ENCODE measurements at regions not wholly inside any gene's neighbourhood (a gene's known extent, or its start where the extent isn't known, plus 50 kb on each side); places are given as distances from the start of the nearest gene placed in this dataset.

DNA sequence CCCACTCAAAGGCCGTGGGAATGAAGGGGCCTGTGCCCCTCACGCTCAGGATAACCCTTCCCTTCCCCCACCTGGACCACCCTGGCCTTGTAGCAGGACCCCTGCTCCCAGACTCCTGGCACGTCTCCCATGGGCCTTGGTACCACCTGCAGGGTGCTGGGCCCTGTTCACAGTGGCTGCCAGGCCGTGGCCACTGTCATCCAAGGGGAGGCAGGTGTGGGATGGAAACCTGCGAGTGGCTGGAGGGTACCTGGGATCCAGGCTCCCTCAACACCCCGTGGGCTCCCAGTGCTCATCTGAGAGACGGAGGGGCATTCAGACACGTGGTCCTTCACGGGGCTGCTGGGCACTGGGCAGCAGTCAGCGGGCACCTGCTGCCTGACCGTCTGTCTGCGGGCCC lies 75.6 kb upstream of the CIBAR2 start:
- DNase-seq (ENCODE audit: low spot score) = no peak

DNA sequence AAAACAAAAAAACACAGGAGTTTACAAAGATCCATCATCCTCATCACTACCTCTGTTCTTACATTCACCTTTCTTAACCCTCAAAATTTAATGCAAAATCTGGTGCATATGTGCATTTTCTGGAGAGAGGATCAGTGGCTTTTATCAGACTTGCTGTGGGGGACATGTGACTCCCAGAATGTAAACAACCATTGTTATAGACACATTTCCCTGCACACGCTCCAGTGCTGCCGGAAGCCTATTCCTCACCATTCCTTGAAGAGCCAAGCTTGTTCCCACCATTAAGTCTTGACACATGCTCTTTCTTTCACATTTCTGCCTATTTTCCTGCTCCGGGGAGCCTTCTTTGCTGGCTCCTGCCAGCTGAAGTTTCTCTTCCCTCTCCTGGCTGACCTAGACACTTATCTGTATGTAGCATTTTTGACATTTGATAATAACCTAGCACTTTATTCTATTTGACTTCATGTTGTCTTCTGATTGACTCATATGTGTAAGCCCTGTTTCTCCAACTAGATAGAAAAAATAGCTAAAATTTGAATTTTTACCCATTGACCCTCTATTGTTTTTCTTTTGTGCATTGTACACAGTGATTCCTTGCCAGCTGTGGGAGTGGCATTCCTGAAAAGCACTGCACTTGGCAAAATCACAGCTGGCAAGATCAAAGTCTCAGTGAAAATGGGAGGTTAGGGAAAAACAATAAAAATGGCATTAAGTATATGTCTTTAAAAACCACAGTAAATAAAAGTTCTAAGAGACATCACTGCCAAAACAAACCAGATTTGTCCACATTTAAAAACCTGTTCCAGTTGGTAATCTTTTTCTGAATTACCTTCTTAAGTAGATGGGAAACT lies 76.8 kb upstream of the CIBAR2 start:
- DNase-seq (ENCODE audit: low spot score) = no peak

DNA sequence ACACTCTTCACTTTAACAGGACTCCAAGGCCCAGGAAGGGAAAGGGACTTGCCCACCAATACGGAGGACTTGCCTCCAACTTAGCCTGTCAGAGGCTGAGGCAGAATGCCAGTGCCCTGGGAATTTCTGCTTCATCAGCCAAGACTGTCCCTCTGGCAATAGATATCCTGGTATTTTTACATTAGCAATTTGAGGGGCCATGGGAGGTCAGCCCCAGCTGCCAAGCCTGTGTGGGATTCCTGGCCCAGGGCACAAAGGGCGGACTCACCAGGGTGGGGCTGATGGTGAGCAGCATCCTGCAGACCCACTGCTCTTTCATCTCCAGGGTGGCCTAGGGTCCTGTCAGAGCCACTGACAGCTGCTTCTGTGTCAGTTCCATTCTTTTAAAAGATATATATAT lies 78.3 kb upstream of the CIBAR2 start:
- no peak for DNase-seq (ENCODE audit: low spot score)

DNA sequence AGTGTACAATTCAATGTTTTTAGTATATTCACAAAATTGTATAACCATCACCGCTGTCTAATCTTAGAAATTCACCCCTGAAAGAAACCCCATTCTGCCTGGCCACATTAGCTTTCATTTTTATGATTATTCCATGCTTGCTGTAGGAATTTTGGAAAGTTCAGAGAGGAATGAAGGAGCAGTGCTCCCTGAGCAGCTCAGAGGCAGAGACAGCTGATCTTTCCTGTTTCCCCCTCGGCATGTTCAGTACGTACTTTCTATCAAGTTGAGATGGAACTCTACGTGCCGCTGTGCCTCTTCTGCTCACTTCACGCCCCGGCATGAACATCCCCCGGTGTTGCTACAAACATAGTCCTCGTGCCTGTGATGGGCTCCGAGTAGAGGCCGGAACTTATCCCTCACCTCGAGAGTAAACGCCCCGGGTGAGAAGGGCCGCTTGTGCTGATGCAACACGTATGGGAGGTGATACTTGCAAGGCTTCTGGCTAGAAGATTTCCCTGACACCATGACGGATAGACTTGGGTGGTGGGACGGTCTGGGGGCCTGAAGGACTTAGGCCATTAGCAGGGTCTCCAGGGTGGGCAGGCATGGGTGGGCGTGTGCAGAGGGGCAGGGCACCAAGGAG lies 79.2 kb upstream of the CIBAR2 start:
- DNase-seq (ENCODE audit: low spot score) = no peak

DNA sequence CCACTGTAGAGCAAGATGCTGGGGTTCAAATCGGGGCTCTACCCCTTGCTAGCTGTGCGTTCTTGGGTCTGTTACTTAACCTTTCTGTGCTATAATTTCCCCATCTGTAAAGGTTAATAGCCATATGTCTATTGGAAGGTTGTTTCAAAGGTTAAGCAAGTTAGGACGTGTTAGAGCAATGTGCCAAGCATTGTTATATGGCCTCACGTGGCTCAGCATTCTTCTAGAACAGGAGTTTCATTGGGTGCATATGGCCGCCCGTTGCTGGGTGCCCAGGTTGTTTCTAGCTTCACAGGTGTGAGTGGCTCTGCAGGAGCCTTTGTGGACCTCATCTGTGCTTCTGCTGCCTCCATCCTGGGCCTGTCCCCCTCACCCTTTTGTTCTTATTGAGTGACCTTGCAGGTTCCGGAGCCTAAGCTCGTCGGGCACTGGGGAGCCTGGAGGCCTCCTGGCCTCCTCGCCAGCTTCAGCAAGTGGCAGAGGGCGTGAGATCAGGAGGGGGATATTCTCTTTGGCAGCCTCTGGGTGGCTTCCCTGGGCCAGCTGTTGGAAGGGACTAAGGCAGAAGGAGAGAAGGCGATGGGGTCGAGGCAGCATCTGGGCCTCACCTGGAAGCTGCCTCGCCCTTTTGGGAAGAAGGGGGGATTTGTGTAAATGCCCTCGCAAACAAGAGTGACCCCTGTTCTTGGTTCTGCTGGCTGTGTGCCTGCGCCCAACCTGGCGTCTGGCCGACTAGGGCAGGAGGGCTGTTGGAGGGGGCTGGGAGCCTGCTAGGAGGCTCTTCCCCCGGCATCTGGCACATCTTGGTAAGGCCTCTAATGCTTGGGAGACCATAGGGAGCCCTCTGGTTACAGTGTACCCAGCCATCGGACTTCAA lies 80.2 kb upstream of the CIBAR2 start:
- DNase-seq (ENCODE audit: low spot score) = no peak

DNA sequence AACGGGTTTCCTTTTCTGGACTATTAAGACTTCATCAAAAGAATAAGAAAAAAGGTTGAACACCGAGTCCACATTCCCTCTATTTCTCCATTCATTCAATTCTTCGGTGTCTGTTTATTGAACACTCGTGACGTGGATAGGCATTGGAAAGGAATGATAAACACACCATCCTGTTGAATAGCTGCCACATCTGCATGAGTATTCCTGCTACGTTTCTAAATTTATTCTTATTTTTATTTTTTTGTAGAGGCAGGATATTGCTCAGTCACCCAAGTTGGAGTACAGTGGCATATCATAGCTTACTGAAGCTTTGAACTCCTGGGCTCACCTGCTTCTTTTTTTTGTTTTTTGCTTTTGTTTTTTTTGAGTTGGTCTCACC lies 80.8 kb upstream of the CIBAR2 start:
- DNase-seq (ENCODE audit: low spot score) = no peak

DNA sequence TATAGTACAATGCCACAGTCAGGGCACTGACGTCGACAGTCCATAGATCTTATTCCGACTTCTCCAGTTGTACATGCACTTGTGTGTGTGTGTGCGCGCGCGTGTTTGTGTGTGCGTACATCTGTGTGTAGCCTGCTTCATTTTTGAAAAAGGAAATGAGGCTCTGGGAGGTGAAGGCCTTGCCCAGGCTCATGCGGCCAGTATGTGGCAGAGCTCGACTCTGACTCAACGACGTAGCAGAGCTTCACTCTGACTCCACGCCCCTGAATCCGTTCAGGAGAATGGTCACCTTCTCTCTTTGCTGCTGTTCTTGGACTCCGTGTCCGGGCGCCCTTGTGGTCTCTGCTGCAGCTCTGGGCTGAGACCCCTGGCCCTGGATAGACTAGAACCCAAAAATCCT lies 81.6 kb upstream of the CIBAR2 start:
- no peak for DNase-seq (ENCODE audit: low spot score)

DNA sequence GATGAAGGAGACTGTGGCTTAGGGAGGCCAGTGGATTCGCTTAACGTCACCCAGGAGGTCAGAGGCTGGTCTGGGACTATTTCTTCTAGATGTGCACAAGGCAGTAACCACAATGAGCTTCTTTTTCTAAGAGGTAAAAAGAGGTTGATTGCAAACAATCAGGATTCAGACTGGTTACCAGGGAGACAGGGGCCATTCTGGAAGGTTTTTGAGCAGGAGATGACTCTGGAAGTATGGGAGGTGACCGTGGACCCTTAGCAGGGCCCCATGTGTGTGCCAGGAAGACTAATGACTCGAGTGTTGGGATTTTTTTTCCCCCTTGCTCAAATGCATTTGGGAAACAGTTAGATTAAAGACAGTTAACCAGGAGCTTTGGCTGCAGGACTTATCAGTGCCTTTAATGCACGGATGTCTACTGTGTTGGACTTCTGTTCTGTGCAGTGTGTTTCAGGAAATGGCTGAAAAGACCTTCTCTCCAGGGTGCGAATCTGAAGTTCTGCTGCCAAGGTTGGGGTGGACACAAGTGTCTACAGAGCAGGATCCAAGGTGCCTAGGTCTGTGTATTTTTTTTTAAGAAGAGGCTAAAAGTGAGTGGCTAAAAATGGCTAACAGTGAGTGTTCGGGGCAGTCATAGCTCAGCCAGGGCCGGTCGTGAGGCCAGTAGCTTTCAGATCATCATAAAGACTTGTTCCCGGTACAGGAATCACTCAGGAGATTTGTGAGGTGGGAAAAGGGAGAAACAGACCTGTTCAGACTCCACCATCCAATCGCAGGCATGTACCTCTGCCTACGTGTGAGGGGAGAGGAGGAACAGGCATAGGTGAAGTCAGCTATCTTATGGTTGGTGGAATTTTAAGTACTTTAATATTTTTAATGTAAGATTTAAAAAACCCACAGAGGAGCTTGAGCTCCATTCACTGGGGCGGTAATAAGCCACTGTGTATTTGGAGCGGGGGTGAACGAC lies 82.3 kb upstream of the CIBAR2 start:
- DNase-seq (ENCODE audit: low spot score) = no peak

DNA sequence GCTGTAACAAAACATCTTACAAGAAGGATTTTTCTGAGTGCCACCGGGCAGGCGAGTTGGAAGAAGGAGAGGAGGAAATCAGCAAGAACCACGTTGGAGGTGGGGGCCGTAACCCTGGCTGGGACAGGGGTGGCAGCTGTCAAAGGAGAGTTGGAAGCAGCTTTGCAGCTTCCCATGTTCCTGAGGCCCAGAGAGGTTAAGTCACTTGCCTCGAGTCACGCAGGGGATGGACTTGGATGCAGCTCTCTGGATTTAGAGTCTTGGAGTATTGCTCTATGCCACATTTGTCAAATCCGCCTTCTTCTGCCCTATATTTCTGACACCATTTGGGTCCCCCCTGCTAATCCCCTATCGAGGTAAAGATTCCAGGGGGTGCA lies 83.0 kb upstream of the CIBAR2 start:
- no peak for DNase-seq (ENCODE audit: low spot score)

DNA sequence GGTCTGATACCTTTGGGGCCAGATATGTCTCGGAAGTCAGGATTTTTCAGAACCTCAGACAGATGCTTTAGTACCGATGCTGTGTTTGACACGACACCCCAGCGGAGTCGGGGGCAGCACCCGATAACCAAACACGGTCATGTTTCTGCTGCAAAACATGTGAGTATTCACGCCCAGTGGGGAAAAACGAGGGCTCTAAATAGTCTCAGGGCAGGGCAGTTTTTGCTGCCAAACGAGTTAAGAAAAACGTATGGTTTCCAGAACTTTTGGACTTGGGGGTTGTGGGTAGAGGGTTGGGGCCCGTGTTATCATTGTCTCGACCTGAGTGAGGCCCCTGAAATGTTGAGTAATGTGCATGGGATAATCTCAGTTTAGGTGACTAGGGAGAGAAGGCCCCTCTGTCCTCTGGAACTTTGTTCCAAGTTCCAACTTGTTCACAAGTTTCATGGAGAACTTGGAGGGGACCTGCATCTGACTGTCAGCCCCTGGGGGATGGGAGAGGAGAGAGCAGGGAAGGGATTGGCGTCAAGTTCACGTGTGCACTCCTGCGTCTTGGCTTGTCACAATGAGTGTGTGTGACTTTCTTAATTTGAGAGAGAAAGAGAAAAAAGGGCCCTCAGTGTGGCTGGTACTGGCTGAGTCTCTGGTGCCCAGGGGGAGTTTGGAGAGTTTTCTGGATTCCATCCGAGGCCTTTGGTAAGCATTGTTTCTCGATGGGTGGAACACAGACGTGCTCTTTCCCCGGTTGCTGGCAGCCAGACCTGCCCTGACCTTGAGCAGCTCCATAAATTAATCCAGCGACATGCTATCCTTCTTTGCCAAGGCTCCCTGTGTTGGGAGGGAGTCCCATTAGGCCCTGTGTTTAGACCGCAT lies 83.9 kb upstream of the CIBAR2 start:
- no peak for DNase-seq (ENCODE audit: low spot score)

DNA sequence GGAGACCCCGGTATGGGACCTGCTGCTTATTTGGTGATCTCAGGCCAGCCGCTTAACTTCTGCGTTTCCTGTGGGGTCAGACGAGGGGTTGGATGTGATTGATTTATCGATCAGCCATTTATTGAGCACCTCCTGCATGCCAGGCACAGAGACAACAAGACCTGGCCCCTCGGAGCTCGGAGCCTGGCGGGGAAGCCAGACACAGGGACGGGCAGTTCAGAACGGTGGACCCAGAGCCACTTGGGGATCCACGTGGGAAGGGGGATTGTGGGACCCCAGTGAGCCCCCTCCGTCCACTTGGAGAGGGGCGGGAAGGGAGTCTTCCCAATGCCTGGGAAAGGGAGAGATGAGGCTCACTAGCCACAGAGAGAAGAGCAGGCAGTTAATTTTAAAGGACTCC lies 84.7 kb upstream of the CIBAR2 start:
- no peak for DNase-seq (ENCODE audit: low spot score)

DNA sequence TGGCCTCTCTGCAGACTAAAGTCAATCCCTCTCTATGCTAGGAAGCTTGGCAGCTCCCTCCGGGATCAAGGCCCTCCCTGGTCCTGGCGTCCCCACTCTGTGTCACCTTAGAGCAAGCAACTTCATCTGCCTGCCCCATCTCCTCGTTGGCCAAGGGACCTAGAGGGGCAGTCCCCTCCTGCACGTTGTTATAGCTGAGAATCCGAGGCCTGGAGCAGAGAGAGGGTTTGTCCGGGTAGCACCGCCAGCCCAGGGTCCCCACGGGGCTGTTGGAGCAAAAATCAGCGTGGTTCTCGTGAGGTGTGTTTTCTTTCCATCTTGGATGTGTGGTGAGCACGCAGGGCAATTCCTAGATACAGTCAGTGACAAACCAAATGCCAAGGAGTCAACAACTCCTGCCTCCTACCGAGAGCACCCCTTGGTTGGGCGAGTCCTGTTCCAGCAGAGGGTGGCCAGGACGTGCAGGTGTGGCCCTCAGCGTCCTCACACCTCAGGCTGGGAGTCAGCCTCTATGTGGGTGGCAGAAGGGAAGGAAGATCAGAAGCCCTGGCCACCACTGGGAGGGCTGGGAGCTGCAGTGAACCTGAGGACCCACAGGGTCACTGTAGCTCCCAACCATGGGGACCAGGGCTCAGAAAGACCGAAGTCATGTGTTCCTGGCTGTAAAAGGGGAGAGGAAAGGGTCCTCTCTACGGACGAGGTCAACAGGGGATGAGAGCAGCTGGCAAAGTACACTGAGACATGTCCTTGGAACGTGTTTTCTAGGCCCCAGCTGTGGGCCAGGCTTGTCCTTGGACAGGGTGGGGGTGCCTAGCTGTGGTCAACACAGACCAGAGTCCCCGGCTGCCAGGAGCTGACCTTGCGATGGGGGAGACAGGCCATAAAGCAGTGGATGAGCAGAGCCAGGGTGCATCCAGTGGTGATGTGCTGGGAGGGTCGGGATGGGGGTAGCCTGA lies 85.6 kb upstream of the CIBAR2 start:
- no peak for DNase-seq (ENCODE audit: low spot score)

DNA sequence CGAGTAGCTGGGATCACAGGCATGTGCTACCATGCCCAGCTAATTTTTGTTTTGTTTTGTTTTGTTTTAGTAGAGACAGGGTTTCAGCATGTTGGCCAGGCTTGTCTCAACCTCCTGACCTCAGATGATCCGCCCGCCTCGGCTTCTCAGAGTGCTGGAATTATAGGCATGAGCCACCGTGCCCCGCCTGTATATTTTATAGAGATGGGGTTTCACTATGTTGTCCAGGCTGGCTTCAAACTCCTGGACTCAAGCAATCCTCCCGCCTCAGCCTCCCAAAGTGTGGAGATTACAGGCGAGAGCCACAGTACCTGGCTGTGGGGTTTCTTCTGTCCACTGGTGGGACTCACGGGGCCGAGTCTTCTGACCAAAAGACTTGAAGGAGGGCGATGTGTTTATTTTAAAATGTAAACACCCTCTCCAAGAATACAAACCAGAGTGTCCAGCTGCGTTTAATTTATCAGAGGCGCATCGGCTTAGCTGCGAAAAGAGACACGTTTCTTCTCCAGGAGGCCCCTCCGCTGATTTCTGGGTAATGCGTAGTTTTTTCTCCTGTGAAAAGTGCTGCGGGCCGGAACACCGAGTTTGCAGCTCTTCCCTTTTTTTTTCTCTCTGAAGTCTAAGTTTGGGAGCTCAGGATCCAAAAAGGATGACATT lies 86.9 kb upstream of the CIBAR2 start:
- DNase-seq (ENCODE audit: low spot score) = no peak

DNA sequence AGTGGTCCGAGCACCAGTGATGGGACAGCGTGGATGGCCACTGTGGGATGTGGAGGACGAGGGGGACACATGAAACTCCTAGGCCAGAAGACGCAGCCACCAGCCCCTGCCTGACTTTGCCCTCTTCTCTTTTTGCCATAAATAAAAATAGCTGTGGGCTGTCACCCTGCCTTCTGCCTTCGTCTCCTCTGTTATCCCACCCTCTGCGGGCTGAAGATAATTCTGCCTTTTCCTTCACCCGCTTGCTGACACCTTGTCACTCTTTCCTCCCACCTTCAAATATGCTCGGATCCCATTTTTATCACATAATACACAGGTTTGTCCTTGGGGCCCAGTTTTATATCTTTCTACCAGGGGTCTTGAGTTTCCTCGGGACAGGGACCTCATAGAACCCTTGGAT lies 87.6 kb upstream of the CIBAR2 start:
- DNase-seq (ENCODE audit: low spot score) = no peak

DNA sequence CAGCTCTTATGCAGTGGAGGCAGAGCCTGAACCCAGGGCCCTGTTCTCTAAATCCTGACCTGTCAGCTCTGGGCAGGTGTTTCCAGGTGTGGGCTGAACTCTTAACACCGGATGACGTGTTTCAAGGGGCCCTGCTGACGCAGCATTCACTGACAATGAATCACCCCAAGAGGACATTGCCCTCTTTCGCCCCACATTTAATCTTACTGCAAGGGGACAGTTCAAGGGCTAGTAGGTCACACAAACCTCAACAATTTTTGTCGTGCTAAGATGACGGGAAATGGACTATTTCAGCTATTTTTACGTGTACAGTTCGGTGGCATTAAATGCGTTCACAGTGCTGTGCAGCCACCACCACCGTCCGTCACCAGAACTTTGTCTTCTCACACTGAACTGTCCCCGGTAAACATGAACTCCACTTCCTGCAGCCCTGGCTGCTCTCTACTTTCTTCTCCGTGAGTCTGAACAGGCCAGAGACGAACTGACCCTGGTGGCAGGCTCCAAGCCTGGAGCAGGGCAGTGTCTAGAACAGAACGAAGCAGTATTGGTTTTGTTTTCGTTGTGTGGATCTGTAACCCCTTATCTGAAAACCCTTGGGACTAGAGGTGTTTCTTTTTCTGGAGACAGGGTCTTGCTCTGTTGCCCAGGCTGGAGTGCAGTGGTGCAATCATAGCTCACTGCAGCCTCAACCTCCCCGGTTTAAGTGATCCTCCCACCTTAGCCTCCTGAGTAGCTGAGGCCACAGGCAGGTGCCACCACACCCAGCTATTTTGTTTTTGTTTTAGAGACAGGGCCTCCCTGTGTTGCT lies 88.4 kb upstream of the CIBAR2 start:
- no peak for DNase-seq (ENCODE audit: low spot score)

DNA sequence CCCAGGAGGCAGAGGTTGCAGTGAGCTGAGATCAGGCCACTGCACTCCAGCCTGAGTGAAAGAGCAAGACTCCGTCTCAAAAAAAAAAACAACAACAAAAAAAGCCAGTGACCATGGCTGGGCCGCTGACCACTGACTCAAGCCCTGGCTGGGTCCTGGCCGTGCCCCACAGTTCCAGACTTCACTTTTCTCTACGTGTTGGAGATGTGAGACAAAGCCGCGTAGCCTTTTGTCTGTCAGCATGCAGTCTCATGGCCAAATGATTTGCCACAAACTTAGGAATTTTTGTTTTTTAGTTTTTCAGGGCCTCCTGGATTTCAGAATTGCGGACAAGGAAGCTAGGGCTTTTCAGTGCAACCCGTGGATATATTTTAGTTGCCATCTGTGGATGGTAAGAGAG lies 89.3 kb upstream of the CIBAR2 start:
- no peak for DNase-seq (ENCODE audit: low spot score)

DNA sequence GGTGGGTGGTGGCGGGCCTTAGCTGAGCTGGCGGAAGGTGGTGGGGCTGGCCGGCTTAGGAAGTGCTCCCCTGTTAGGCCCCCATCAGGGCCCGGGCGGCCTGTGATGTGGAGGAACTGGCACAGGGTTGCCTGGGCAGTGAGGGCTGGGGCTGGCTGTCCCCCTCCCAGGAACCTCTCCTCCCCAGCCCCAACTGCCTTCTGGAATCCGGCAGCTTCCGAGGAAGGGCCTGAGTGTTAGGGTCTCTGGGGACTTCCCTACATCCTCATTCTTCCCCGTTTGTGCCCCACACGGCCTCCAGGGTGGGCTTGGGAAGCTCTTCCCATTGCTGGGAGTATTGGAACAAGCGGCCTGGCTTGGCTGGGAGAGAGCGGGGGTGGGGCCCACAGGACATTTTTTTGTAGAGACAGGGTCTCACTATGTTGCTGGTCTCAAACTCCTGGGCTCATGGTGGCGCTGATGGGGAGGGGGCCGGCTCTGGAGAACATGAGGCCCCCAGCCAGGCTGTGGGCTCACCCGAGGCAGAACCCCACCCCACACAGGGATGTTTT lies 89.9 kb upstream of the CIBAR2 start:
- no peak for DNase-seq (ENCODE audit: low spot score)

Data from hematopoietic multipotent progenitor cell treated with erythropoietin and hydrocortisone succinate and interleukin-3 and kit ligand, for 17 days (in vitro differentiated cells).